HL-60 (cell line): ENCODE measurements at regions not wholly inside any gene's neighbourhood (a gene's known extent, or its start where the extent isn't known, plus 50 kb on each side); places are given as distances from the start of the nearest gene placed in this dataset.

Source experiments
- DNase-seq, 2 experiments: peaks; one replicate each; pipeline ENCODE4 v3.0.0-alpha.2; 2010 to 2020; ENCODE audit warnings: low read depth in 1 of 2, low spot score in 1 of 2
- H3K27ac ChIP-seq: fragments of 250-450 bp; sonication (Bioruptor Pico); replicated peaks from 2 replicates; pipeline ENCODE4 v1.5.1; 2020; ENCODE audit warnings: mild to moderate bottlenecking, moderate library complexity
- H3K27me3 ChIP-seq: fragments of 250-450 bp; sonication (Bioruptor Pico); 2 replicates; pipeline ENCODE4 v1.5.1; 2021; ENCODE audit warnings: mild to moderate bottlenecking, moderate library complexity; ENCODE audit not compliant: insufficient read depth, poor library complexity, severe bottlenecking
- H3K4me3 ChIP-seq: replicated peaks from 2 replicates; pipeline ENCODE4 v1.5.1; 2011; ENCODE audit warnings: mild to moderate bottlenecking, control low read depth, low read length; ENCODE audit not compliant: insufficient read depth
- GABPA ChIP-seq: IDR thresholded peaks from 2 replicates; pipeline ENCODE4 v1.6.1; 2012; ENCODE audit warnings: low read depth
- POLR2AphosphoS5 ChIP-seq: IDR thresholded peaks from 2 replicates; pipeline ENCODE4 v1.6.1; 2012; ENCODE audit warnings: low read depth
- SPI1 ChIP-seq: IDR thresholded peaks from 2 replicates; pipeline ENCODE4 v1.6.1; 2012; ENCODE audit warnings: low read depth, mild to moderate bottlenecking, borderline replicate concordance
- TF ChIP-seq, protein P1 (sequence below): IDR thresholded peaks from one replicate; pipeline ENCODE4 v1.5.1; 2011; ENCODE audit warnings: low read length, control low read depth, inconsistent platforms; ENCODE audit not compliant: insufficient read depth
- TF ChIP-seq, protein P2 (sequence below): IDR thresholded peaks from 2 replicates; pipeline ENCODE4 v1.6.1; 2012; ENCODE audit warnings: low read depth; ENCODE audit not compliant: insufficient replicate concordance

DNA sequence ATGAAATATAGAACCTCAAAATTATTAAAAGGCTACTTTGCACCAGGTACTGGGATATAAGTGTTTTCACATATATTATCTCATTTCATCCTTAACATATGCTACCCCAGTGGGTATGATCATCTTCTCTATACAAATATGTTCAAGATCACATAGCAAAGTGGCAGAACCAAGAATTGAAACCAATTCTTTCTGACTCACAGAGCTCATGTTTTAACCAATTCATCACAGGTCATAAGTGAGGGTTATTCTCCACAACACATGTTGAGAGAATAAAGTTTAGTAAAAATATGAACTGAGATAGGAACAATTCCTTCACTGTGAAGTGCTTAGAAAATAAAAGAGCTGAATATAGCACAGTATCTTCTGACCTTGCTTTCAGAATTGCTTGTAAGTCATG is 442.9 kb upstream of the RASGEF1B start:
- H3K4me3 ChIP-seq = no peak overlapping the region
- TF ChIP-seq GABPA (no peak), POLR2AphosphoS5 (no peak), SPI1 (no peak)
- TF ChIP-seq, protein P1, sequence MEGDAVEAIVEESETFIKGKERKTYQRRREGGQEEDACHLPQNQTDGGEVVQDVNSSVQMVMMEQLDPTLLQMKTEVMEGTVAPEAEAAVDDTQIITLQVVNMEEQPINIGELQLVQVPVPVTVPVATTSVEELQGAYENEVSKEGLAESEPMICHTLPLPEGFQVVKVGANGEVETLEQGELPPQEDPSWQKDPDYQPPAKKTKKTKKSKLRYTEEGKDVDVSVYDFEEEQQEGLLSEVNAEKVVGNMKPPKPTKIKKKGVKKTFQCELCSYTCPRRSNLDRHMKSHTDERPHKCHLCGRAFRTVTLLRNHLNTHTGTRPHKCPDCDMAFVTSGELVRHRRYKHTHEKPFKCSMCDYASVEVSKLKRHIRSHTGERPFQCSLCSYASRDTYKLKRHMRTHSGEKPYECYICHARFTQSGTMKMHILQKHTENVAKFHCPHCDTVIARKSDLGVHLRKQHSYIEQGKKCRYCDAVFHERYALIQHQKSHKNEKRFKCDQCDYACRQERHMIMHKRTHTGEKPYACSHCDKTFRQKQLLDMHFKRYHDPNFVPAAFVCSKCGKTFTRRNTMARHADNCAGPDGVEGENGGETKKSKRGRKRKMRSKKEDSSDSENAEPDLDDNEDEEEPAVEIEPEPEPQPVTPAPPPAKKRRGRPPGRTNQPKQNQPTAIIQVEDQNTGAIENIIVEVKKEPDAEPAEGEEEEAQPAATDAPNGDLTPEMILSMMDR = no peak
- TF ChIP-seq, protein P2, sequence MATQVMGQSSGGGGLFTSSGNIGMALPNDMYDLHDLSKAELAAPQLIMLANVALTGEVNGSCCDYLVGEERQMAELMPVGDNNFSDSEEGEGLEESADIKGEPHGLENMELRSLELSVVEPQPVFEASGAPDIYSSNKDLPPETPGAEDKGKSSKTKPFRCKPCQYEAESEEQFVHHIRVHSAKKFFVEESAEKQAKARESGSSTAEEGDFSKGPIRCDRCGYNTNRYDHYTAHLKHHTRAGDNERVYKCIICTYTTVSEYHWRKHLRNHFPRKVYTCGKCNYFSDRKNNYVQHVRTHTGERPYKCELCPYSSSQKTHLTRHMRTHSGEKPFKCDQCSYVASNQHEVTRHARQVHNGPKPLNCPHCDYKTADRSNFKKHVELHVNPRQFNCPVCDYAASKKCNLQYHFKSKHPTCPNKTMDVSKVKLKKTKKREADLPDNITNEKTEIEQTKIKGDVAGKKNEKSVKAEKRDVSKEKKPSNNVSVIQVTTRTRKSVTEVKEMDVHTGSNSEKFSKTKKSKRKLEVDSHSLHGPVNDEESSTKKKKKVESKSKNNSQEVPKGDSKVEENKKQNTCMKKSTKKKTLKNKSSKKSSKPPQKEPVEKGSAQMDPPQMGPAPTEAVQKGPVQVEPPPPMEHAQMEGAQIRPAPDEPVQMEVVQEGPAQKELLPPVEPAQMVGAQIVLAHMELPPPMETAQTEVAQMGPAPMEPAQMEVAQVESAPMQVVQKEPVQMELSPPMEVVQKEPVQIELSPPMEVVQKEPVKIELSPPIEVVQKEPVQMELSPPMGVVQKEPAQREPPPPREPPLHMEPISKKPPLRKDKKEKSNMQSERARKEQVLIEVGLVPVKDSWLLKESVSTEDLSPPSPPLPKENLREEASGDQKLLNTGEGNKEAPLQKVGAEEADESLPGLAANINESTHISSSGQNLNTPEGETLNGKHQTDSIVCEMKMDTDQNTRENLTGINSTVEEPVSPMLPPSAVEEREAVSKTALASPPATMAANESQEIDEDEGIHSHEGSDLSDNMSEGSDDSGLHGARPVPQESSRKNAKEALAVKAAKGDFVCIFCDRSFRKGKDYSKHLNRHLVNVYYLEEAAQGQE = no peak
- no peaks in the 10 kb centered on the region for H3K27me3 ChIP-seq
- DNase-seq = no peak
- H3K27ac ChIP-seq = no peak overlapping the region

DNA sequence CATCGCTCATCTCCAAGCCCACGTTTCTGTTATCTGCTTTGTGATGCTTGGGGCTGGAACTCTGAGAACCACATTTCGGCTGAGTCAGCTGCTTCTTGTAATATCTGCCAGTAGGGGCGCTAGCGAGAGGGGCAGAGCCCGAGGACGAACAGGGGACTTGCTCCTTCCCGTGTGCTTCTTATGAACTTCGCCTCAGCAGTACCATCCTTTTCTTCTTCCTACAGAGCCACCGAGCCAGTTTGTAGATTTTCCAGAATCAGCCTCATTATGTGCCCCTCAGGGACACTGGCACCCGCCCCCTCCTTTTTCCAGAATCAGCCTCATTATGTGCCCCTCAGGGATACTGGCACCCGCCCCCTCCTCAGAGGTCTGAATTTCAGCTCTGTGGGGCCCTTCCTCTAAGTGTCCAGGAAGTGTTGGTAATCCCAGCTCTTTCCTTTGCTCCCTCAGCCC is 441.7 kb upstream of the RASGEF1B start:
- Histone ChIP-seq H3K27me3 (no peaks in the 10 kb centered on the region), H3K4me3 (no peak overlapping the region), H3K27ac (no peak overlapping the region)
- peak; percentile 23 to 56 for DNase-seq
- TF ChIP-seq GABPA = no peak
- TF ChIP-seq SPI1 = no peak
- TF ChIP-seq, protein P1 = peak; percentile 45

DNA sequence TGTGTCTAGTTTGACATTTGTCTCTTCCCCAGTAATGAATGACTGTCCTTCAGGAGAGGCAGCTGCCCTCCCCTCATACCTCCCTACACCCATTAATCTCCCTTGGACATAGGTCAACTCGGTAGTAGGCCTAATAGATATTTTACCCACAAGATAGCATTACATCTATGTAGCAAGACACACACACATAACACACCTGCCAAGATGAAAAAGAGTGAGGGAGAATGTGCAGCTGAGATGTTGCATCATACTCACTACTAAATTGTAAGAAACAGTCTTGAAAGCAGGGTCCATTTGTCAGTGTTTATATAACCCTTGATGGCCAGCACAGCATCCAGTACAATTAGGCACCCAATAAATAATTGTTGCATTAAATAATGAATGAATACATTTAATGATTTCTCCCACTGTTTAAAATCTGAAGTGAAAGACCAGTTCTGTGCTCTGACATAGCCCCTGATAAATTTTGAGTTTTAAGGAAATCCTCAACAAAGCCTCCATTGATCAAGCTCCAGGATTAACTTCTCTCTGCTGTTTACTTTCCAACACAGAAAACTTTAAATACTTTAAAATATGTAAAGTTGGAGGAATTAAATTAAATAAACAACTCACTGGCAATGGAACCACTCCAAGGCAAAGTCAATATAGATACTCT is 440.8 kb upstream of the RASGEF1B start:
- no peak for DNase-seq
- Histone ChIP-seq H3K27me3 (no peaks in the 10 kb centered on the region), H3K27ac (no peak overlapping the region), H3K4me3 (no peak overlapping the region)
- TF ChIP-seq, protein P1 = no peak
- TF ChIP-seq SPI1 (no peak), GABPA (no peak), POLR2AphosphoS5 (no peak)
- TF ChIP-seq, protein P2 = no peak

DNA sequence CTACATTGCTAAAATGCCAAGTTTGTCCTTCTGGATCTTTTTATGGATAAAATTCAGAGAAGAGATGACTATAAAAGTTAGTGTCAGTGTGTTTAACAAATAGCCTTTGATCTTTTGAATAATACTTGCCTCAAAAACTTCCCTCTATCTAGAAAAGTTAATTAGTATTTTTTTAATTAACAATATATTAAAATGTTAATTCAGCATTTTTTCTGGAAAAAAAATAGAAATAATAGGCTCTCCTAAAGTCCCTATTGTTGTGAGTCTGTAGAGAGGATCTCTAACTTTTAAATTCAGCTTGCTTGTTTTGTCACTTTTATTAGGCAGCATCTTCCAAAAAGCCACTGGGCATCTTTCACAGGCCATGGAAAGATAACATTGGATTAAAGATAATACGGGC is 435.2 kb upstream of the RASGEF1B start:
- Histone ChIP-seq H3K27ac (no peak overlapping the region), H3K4me3 (no peak overlapping the region), H3K27me3 (no peaks in the 10 kb centered on the region)
- TF ChIP-seq, protein P2 = no peak
- TF ChIP-seq POLR2AphosphoS5 (no peak), GABPA (no peak), SPI1 (no peak)
- TF ChIP-seq, protein P1 = no peak
- DNase-seq = no peak
